OCI-LY3 (cell line): ENCODE measurements at regions not wholly inside any gene's neighbourhood (a gene's known extent, or its start where the extent isn't known, plus 50 kb on each side); places are given as distances from the start of the nearest gene placed in this dataset.

ENCODE experiments used
- CTCF ChIP-seq: fragments of 200-600, 300-600 bp; sonication (generic); IDR thresholded peaks from 2 replicates; pipeline ENCODE4 v1.5.1; 2014; ENCODE audit warnings: antibody characterized with exemption, low read length, low read depth
- EZH2phosphoT487 ChIP-seq: fragments of 200-600 bp; shearing (Covaris generic); IDR thresholded peaks from 2 replicates; pipeline ENCODE4 v1.6.1; 2018; ENCODE audit warnings: antibody characterized with exemption, mixed run types, low read depth

GRCh38 chr13:40409278-40409677, 257.2 kb downstream of the FOXO1 start:
- no peak for TF ChIP-seq CTCF
- TF ChIP-seq EZH2phosphoT487, result no peak
